GM12873 (cell line): ENCODE measurements at regions not wholly inside any gene's neighbourhood (a gene's known extent, or its start where the extent isn't known, plus 50 kb on each side); places are given as distances from the start of the nearest gene placed in this dataset.

ENCODE experiments used
- CTCF ChIP-seq: IDR thresholded peaks from 2 replicates; pipeline ENCODE4 v1.5.1; 2012; ENCODE audit warnings: low read depth, mild to moderate bottlenecking, moderate library complexity, low read length, control low read depth; ENCODE audit not compliant: insufficient read depth; ENCODE audit errors: missing control alignments

DNA sequence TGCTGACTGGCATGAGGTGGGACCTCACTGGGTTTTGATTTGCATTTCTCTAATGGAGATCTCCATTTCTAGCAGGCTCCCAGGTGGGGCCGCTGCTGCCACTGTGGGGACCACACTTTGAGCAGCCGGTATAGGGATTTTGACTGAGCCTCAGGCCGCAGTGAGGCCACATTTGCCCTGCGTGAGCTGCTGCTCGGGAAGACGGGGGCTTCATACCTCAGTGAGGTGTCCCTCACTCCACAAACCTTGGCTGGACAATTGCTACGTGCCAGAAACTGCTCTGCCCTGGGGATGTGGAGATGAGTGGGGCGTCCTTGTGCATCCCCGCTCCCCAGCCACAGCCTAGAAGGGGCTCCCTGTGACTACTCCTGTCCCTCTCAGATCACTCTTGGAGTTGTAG is 134.3 kb downstream of the ANKRD60 start:
- no peak for TF ChIP-seq CTCF

DNA sequence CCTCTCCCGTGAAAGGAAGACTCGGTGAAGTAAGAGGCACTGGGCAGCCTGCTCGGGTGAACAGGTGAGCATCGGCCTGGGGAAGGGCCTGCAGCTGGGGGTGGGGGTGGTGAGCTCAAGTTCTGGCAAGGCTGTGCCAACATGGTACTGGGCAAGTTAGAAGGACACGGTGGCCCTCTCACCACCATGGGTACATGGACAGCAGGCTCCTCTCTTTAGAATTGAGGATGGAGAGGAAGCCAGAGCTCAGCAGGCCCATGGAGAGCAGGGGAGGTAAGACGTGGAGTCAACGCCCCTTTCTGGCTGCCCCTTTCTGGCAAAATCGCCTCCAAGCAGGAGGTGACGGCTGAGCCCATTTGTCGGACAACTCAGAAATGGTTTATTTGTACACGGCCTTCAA is 135.6 kb downstream of the ANKRD60 start:
- TF ChIP-seq CTCF, result no peak

DNA sequence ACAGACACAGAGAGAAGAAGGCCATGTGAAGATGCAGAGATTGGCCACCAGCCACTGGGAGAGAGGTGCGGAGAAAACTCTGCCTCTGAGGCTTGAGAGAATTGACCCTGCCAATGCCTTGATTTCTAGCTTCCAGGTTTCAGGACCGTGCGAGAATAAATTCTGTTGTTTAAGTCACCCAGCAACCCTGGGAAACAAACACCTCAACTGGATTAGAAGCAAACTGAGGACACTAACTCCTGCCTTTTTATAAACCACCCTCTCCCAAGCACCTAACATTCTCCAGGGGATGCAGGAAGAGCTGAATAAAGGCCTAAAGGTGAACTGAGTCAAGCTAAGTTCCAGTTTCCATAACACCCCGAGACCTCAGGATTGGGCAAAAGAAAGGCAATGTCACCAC is 136.1 kb downstream of the ANKRD60 start:
- no peak for TF ChIP-seq CTCF

DNA sequence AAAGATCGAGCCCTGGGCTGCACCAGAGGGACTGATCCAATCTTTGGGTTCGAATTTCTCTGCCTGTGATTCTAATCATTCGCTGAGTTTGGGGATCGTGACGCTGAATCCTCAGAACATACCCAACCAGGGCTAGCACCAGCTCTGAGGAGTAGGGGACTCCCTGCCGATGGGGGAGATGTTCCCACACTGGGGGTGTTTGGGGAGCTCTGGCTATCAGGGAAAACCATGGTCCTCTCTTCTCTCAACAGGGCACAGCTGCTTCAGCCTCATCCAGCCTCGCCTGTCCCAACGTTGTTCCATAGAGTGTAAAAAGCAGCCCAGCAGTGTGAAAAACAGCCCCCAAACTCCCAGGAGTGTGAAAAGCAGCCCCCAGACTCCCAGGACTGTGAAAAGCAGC is 136.6 kb downstream of the ANKRD60 start:
- TF ChIP-seq CTCF, result no peak

DNA sequence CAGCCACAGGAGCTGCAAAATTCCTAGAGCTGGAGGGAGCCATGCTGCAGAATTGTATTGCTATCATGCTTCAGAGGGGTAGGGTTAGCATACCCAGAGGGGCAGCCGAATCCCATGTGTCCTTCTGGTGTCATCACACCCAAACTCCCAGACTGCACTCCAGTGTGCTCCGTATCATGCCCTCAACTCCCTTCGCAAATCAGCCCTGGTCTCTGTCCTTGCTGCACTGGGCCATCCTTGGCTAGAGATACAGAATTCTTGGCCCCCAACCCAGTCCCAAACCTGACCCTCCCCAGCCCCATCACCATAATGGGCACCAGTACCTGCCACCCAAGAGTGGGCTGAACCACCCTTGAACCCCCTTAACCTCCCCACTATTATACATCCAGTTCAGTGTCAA is 138.3 kb downstream of the ANKRD60 start:
- TF ChIP-seq CTCF, result no peak

DNA sequence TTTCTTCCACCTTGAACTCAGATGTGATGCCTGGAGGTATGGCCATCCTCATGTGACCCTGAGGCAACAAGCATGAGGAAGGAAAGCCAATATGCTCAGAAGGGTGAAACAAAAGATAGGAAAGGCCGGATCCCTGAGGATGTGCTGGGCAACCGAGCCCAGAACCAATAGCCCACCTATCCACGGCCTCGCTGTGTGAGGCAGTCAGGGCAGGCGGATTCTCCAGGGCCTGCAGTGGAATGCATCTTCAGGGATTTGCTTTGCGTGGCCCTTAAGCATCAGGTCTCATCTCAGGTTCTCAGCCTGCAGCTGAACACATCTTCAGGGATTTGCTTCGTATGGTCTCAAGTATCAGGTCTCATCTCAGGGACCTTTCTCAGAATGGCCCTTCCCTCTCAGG is 139.8 kb downstream of the ANKRD60 start:
- TF ChIP-seq CTCF, result no peak

DNA sequence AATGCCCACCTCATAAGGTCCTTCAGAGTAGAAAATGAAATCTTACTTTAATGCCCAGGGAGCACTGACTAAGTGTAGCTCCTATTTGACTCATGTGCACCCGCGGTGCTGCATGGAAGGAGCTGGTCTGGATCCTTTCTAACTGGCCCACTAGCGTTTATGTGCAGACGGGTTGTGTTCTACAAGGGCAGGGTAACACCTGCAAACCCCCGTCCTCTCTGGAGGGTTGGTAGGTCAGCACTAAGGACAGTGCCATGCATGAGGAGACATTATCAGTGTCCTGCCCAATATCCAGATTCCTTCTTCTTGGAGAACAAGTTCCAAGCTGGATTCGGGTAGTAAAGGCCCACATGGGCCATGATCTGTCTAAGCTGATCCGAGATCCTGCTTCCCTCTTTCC is 140.3 kb downstream of the ANKRD60 start:
- TF ChIP-seq CTCF, result no peak

- no peak for TF ChIP-seq CTCF
Observed at GRCh38 chr20:58087562-58087858, 140.9 kb downstream of the ANKRD60 start.
